ENCODE measurements at regions not wholly inside any gene's neighbourhood (a gene's known extent, or its start where the extent isn't known, plus 50 kb on each side); places are given as distances from the start of the nearest gene placed in this dataset.

- no peak overlapping the region for H3K4me3 ChIP-seq (replicated peaks in 1 of 3; ENCODE audit: insufficient read depth in 1 of 3, low read depth in 1 of 3, low read length in 3 of 3)
- no peaks in the 10 kb centered on the region for H3K9me1 ChIP-seq (replicated peaks; ENCODE audit: control insufficient read depth, extremely low read depth, insufficient read depth, low read length)
- no peaks in the 10 kb centered on the region for H3K79me2 ChIP-seq (ENCODE audit: control insufficient read depth, insufficient read depth, low read length)
- FAIRE-seq (no peak), DNase-seq (ENCODE audit: low read depth, low spot score) (no peak)
- CTCF ChIA-PET: no interaction called here
- no peaks in the 10 kb centered on the region for H3K4me1 ChIP-seq (ENCODE audit: control insufficient read depth, extremely low read depth, insufficient read depth, low read length)
- BruUV-seq (replicated peaks): no TSS peak
- H3K27ac ChIP-seq (ENCODE audit: insufficient read depth, low read depth, low read length): no peak overlapping the region
- no peaks in the 10 kb centered on the region for H3K27me3 ChIP-seq (ENCODE audit: control insufficient read depth in 2 of 2, insufficient read depth in 2 of 2, low read length in 2 of 2)
- no peaks in the 10 kb centered on the region for H3K36me3 ChIP-seq (ENCODE audit: control insufficient read depth in 2 of 2, extremely low read depth in 1 of 2, insufficient read depth in 2 of 2, low read length in 2 of 2)
- H2AFZ ChIP-seq (ENCODE audit: low read depth, low read length): no peak overlapping the region
- no peaks in the 10 kb centered on the region for H4K20me1 ChIP-seq (replicated peaks; ENCODE audit: control insufficient read depth, extremely low read depth, insufficient read depth, low read length)
- dilution Hi-C loops (cut with MboI; ENCODE audit: extremely low pct_ligation_motif_present, low sequenced_read_pairs) (no loop called here), intact Hi-C loops (cut with micrococcal nuclease) (no loop called here)
- peaks cover 2% of the 10 kb centered on the region for H3K9me3 ChIP-seq (replicated peaks; ENCODE audit: control insufficient read depth, insufficient read depth, low read length)
- POLR2A ChIA-PET: no interaction called here
- no peak overlapping the region for H3K9ac ChIP-seq (replicated peaks; ENCODE audit: extremely low read depth, insufficient read depth, low read length)
- H3K4me2 ChIP-seq (ENCODE audit: insufficient read depth, low read length): no peak overlapping the region
- no peak for TF ChIP-seq EZH2 (IDR thresholded peaks at IDR 0.05; ENCODE audit: borderline replicate concordance, low read depth, low read length, severe bottlenecking)
- TF ChIP-seq POLR2AphosphoS5 (IDR thresholded peaks at IDR 0.05; ENCODE audit: insufficient read depth, low read depth, low read length): no peak
- no peak for TF ChIP-seq GATA2 (IDR thresholded peaks at IDR 0.05; ENCODE audit: insufficient read depth, insufficient read length, low read depth, low read length)
- no peak for TF ChIP-seq POLR2A (IDR thresholded peaks at IDR 0.05; ENCODE audit: low read depth, low read length)
- no peak for TF ChIP-seq FOS (IDR thresholded peaks at IDR 0.05; ENCODE audit: borderline replicate concordance, insufficient read depth, low read length)
- TF ChIP-seq, protein P1, sequence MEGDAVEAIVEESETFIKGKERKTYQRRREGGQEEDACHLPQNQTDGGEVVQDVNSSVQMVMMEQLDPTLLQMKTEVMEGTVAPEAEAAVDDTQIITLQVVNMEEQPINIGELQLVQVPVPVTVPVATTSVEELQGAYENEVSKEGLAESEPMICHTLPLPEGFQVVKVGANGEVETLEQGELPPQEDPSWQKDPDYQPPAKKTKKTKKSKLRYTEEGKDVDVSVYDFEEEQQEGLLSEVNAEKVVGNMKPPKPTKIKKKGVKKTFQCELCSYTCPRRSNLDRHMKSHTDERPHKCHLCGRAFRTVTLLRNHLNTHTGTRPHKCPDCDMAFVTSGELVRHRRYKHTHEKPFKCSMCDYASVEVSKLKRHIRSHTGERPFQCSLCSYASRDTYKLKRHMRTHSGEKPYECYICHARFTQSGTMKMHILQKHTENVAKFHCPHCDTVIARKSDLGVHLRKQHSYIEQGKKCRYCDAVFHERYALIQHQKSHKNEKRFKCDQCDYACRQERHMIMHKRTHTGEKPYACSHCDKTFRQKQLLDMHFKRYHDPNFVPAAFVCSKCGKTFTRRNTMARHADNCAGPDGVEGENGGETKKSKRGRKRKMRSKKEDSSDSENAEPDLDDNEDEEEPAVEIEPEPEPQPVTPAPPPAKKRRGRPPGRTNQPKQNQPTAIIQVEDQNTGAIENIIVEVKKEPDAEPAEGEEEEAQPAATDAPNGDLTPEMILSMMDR (IDR thresholded peaks at IDR 0.05; ENCODE audit: extremely low read depth in 1 of 2, insufficient read depth in 1 of 2, low read depth in 1 of 2, low read length in 2 of 2): no peak
- TF ChIP-seq MYC (IDR thresholded peaks at IDR 0.05; ENCODE audit: low read depth, low read length): no peak
- no peak for TF ChIP-seq JUN (IDR thresholded peaks at IDR 0.05; ENCODE audit: borderline replicate concordance, insufficient read depth, insufficient read length, low read depth)
Measured at GRCh38 chr2:14530506-14530905, 102.0 kb upstream of the LRATD1 start.

Data from endothelial cell of umbilical vein (primary cell).